SK-N-MC (cell line): ENCODE measurements at regions not wholly inside any gene's neighbourhood (a gene's known extent, or its start where the extent isn't known, plus 50 kb on each side); places are given as distances from the start of the nearest gene placed in this dataset.

ENCODE experiments used
- EZH2 ChIP-seq: fragments of 200-600 bp; sonication (generic); IDR thresholded peaks from one replicate; pipeline ENCODE4 v1.6.1; 2017; ENCODE audit warnings: antibody characterized with exemption
- POLR2AphosphoS5 ChIP-seq: IDR thresholded peaks from 2 replicates; pipeline ENCODE4 v1.6.1; 2012; ENCODE audit warnings: mild to moderate bottlenecking, low read depth, low read length, borderline replicate concordance

GRCh38 chr6:135623979-135624378, 126.4 kb upstream of the AHI1 start:
- TF ChIP-seq EZH2 (no peak), POLR2AphosphoS5 (no peak)
